SKM-1 treated with dmso at 0.1 percent for 144 hours (cell line): ENCODE measurements at regions not wholly inside any gene's neighbourhood (a gene's known extent, or its start where the extent isn't known, plus 50 kb on each side); places are given as distances from the start of the nearest gene placed in this dataset.
"Not testable (repeated sequence)": the region's sequence is repeated elsewhere in the genome, so short reads cannot be mapped to it uniquely, and the experiment has no call there.

ENCODE experiments used
- DNase-seq: peaks from one replicate; lab custom pipeline; 2025; ENCODE audit not compliant: unreplicated experiment; lab: John Stamatoyannopoulos, UW

- no peak for DNase-seq
Measured at GRCh38 chr5:82445726-82446335, 167.7 kb upstream of the RPS23 start.

GRCh38 chr5:82439750-82440445 is 161.7 kb upstream of the RPS23 start:
- no peak for DNase-seq

DNA sequence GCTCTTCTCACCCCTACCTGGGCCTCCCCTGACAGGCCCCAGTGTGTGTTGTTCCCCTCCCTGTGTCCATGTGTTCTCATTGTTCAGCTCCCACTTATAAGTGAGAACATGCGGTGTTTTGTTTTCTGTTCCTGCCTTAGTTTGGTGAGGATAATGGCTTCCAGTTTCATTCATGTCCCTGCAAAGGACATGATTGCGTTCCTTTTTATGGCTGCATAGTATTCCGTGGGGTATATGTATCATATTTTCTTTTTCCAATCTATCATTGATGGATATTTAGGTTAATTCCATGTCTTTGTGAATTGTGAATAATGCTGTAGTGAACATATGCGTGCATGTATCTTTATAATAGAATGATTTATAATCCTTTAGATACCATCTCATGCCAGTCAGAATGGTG is 159.4 kb upstream of the RPS23 start:
- not testable (repeated sequence) for DNase-seq

DNA sequence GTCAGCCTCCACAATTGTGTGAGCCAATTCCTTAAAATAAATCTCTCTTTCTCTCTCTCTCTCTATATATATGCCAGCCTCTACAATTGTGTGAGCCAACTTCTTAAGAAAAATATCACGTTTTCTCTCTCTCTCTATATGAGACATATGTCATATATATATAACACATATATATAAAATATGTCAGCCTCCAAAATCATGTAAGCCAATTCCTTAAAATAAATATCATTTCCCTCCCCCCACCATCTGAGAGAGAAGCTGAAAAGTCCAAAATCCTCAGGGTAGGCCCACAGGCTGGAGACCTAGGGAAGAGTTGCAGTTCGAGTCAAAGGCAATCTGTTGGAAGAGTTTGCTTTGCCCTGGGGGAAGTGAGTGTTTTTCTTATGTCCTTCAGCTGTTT is 158.1 kb upstream of the RPS23 start:
- DNase-seq: no peak

GRCh38 chr5:82434696-82435660 is 156.8 kb upstream of the RPS23 start:
- DNase-seq: not testable (repeated sequence)

- DNase-seq: no peak
Measured at GRCh38 chr5:82426464-82427154, 148.5 kb upstream of the RPS23 start.

- DNase-seq: no peak
Measured at GRCh38 chr5:82425591-82425990, 147.4 kb upstream of the RPS23 start.

DNA sequence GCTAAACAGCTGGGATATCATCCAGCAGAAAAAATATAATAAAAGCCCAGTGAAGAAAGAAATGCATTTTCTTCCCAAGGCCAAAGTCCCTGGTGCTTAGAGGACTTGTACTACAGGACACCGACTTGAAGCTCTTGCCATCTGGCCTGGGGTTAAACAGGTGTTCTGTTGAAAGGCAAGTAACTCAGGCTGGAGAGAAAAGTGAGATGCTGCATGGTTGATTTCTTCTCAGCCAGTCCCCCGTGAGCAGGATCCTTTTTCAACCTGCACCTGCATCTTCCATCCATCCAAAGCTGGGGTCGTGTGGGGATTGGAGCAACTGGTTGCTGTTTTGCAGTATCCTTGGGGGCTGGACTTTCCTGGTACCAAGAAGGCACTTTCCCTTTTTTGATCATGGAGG is 146.1 kb upstream of the RPS23 start:
- no peak for DNase-seq

GRCh38 chr5:82422751-82423181 is 144.6 kb upstream of the RPS23 start:
- no peak for DNase-seq

DNA sequence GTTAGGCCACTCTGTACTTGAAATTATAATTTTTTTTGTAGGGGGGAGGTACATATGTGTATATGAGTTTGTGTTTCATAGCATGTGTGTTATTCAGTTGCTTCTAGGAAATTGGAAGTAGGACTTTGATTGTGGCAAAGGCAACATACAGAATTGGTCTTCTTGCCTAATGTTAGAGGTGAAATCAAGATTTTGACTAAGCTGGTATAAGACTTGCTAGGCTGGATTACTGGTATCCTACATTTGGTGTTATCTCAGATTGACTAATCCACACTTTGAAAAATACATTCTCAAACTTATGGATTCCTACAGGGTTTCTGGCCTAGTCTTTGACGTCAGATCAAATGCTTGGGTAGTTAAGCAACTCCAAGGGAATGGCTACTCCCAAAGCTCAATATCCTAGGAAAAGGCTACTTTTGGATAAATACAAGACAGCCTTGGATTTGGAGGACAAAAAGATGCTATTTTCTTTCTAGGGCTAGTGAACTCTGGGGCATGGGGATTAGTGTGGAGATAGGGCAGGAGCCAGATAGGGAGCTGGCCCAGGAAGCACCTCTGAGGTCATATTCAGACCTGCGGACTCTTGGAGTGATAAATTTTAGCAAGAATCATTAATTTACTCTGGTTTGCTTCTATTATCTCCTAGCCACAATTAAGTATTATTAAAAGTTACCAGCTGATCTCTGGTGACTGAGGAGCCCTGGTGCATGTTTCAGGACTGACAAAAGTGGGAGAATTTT is 144.0 kb upstream of the RPS23 start:
- DNase-seq: no peak

- DNase-seq: no peak
Measured at GRCh38 chr5:82421119-82421518, 143.0 kb upstream of the RPS23 start.

- not testable (repeated sequence) for DNase-seq
Measured at GRCh38 chr5:82420524-82420923, 142.4 kb upstream of the RPS23 start.

DNA sequence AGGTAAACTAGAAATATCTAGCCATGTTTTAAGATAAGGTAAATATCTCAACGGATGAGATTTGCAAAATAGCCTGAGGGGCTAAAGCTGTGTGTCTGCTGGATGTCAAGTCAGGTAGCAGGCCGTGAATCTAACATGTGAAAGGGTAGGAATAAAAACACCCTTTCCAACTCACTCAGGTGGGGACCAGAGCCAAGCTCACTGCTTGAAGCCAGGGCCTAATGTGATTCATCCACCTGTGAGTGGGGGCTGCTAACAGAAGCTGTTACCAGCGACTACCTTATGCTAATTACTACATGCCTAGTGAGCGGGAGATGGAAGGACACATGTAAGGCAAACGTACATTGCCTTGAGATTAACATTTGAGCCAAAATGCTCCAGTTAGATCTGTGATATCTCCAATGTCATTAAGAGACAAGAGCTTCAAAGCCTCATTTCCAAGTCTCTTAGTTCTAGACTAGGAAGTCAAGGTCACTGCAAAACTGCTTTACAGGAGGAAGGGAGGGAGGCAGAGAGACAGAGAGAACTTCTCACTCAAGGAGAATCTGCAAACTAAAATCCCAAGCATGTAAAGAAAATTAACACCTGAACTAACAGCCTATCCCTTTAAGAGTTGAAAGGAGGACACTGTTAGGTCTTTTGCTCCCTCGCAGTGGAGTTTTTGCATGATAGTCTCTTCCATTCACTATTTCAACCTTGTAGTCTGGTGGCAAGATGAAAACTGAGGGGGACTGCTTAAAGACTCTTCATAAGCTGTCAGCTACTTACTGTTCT is 141.6 kb upstream of the RPS23 start:
- DNase-seq: no peak

- no peak for DNase-seq
Measured at GRCh38 chr5:82418608-82418950, 140.4 kb upstream of the RPS23 start.

GRCh38 chr5:82417776-82418607 is 139.8 kb upstream of the RPS23 start:
- no peak for DNase-seq

DNA sequence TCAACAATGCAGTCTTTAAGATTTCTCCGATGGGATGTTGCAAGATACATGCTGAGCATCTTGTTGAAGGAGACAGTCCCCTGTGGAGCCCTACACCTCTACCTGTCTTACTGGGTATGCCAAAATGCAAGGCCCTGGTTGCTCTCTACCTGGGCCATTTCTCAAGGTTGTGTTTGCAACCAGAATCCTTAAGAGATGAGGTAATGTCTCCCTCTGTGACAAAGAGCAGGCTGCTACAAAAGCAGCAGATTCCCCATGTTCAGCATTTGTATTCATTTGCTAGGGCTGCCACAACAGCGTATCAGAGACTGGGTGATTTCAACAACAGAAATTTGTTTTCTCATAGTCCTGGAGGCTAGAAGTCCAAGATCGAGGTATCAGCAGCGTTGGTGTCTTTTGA is 138.4 kb upstream of the RPS23 start:
- no peak for DNase-seq

DNA sequence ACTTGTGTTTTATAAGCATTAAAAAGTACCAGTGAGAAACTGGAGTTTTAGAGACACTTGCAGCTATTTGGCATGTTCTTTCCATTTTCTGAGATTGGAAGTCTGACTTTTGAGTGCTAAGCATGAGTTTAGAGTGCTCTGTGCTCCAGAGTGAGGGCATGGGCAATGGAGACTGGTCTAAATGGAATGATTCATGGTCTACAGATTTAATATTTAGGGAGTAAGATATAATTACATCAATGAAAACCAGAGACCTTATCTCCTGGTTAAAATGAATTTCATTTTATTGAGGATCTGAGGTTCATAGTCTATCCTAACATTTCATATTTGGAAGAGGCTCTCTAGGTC is 135.9 kb upstream of the RPS23 start:
- no peak for DNase-seq

DNA sequence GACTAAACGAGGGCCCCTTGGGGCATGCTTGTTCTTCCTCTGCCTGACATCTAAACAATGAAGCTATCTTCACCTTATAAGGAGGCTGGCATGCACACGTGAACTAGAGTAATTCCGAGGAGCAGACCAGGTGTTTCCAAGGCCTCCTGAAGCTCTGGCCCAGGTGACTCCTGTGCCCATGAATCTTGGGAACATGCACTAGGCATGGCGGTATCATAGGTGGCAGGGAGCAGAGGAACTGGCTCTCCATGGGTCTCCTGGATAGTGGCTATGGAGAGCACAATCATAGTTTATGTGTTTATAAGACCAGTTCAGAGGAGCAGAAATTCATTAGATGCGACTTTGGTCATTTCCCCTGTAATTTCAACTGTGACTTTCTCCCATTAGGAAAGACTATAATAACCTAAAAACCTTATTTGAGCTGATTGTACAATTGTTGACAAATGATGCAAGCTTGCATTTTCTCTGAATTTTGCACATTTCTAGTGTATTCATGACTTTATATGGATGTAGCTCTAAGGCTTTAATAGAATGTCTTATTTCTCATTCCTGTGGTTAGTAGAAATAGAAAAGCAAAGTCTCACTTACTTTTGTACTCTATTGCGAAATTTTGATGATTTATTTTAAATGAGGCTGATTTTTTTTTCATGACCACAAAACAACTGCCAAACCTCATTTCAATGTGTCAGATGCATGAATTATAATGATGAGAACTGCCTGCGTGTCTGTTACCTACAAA is 135.3 kb upstream of the RPS23 start:
- DNase-seq: no peak
